GM23248 (cell line): ENCODE measurements at regions not wholly inside any gene's neighbourhood (a gene's known extent, or its start where the extent isn't known, plus 50 kb on each side); places are given as distances from the start of the nearest gene placed in this dataset.

Experiments used
- DNase-seq: peaks from one replicate; pipeline ENCODE4 v3.0.0-alpha.2; 2015
- H2AFZ ChIP-seq: fragments of 200-600 bp; sonication (generic); 2 replicates; pipeline ENCODE4 v1.6.1; 2016; ENCODE audit warnings: antibody characterized with exemption
- H3F3A ChIP-seq: fragments of 200-600 bp; sonication (generic); 2 replicates; pipeline ENCODE4 v1.6.1; 2016; ENCODE audit warnings: mild to moderate bottlenecking, antibody characterized with exemption, mixed run types; ENCODE audit not compliant: insufficient read depth
- H3K27ac ChIP-seq: fragments of 200-600 bp; sonication (generic); 2 replicates; pipeline ENCODE4 v1.5.1; 2016; ENCODE audit warnings: mild to moderate bottlenecking
- H3K27me3 ChIP-seq: fragments of 200-600 bp; sonication (generic); replicated peaks from 2 replicates; pipeline ENCODE4 v1.6.1; 2016; ENCODE audit warnings: mild to moderate bottlenecking; ENCODE audit not compliant: insufficient read depth
- H3K36me3 ChIP-seq: fragments of 200-600 bp; sonication (generic); 2 replicates; pipeline ENCODE4 v1.6.1; 2016; ENCODE audit warnings: low read depth, mild to moderate bottlenecking
- H3K4me1 ChIP-seq: fragments of 200-600 bp; sonication (generic); 2 replicates; pipeline ENCODE4 v1.6.1; 2016; ENCODE audit warnings: mild to moderate bottlenecking; ENCODE audit not compliant: insufficient read depth
- H3K4me2 ChIP-seq: fragments of 200-600 bp; sonication (generic); one replicate; pipeline ENCODE4 v1.6.1; 2016; ENCODE audit warnings: mild to moderate bottlenecking; ENCODE audit not compliant: unreplicated experiment
- H3K4me3 ChIP-seq: fragments of 200-600 bp; sonication (generic); 2 replicates; pipeline ENCODE4 v1.5.1; 2016; ENCODE audit warnings: mild to moderate bottlenecking
- H3K79me2 ChIP-seq: fragments of 200-600 bp; sonication (generic); 2 replicates; pipeline ENCODE4 v1.6.1; 2016; ENCODE audit warnings: mild to moderate bottlenecking; ENCODE audit not compliant: insufficient read depth
- H3K9ac ChIP-seq: fragments of 200-600 bp; sonication (generic); 2 replicates; pipeline ENCODE4 v1.6.1; 2016; ENCODE audit warnings: mild to moderate bottlenecking
- H3K9me2 ChIP-seq: fragments of 200-600 bp; sonication (generic); 2 replicates; pipeline ENCODE4 v1.6.1; 2016; ENCODE audit warnings: mixed run types, mild to moderate bottlenecking, moderate library complexity; ENCODE audit not compliant: insufficient read depth
- H3K9me3 ChIP-seq: fragments of 200-600 bp; sonication (generic); one replicate; pipeline ENCODE4 v1.6.1; 2017; ENCODE audit warnings: low read depth
- H4K20me1 ChIP-seq: fragments of 200-600 bp; sonication (generic); 2 replicates; pipeline ENCODE4 v1.6.0; 2016; ENCODE audit not compliant: insufficient read depth
- EZH2 ChIP-seq: fragments of 200-600 bp; sonication (generic); IDR thresholded peaks from 2 replicates; pipeline ENCODE4 v1.6.1; 2018; ENCODE audit warnings: antibody characterized with exemption, mild to moderate bottlenecking; ENCODE audit not compliant: insufficient read depth, poor library complexity, severe bottlenecking
- EZH2phosphoT487 ChIP-seq: fragments of 200-600 bp; sonication (generic); IDR thresholded peaks from 2 replicates; pipeline ENCODE4 v1.6.1; 2018; ENCODE audit warnings: antibody characterized with exemption, moderate library complexity, mild to moderate bottlenecking, low read depth; ENCODE audit not compliant: insufficient read depth
- WGBS, 2 experiments: methylation state at CpG; one replicate each; pipeline ENCODE4 v1.1.6; 2015 to 2017; ENCODE audit warnings: low lambda C conversion rate in 2 of 2, low coverage in 1 of 2; ENCODE audit errors: missing lambda C conversion rate in 2 of 2; 5-methylcytosine and 5-hydroxymethylcytosine counted together
- in situ Hi-C: fragments of 300-500 bp; cut with MboI; formaldehyde crosslinking; loops from 2 replicates; pipeline ENCODE4 v1.15.0; 2020

GRCh38 chr17:77503293-77503655 lies 362.5 kb downstream of the SEC14L1 start:
- in situ Hi-C loops = no loop called here
- Histone ChIP-seq H3K9ac (no peak overlapping the region), H3K9me3 (no peaks in the 10 kb centered on the region), H4K20me1 (no peaks in the 10 kb centered on the region), H3K4me3 (no peak overlapping the region), H3K79me2 (no peaks in the 10 kb centered on the region), H3F3A (peaks cover 16% of the 10 kb centered on the region), H3K9me2 (no peaks in the 10 kb centered on the region), H2AFZ (no peak overlapping the region), H3K36me3 (peaks cover 4% of the 10 kb centered on the region; the same call in 1 of the 2 replicates), H3K27ac (no peak overlapping the region), H3K27me3 (no peaks in the 10 kb centered on the region), H3K4me2 (no peak overlapping the region), H3K4me1 (no peaks in the 10 kb centered on the region)
- TF ChIP-seq EZH2phosphoT487 (no peak), EZH2 (no peak)
- no peak for DNase-seq
- 92 to 96% methylated on average over 7 of the region's 7 CpGs for WGBS, 2 experiments

- TF ChIP-seq EZH2phosphoT487 = no peak
- no peak for TF ChIP-seq EZH2
Measured at GRCh38 chr17:77503916-77504651, 363.3 kb downstream of the SEC14L1 start.

GRCh38 chr17:77504652-77505155 lies 363.9 kb downstream of the SEC14L1 start:
- Histone ChIP-seq H3K9ac (no peak overlapping the region), H3K9me2 (peaks cover 6% of the 10 kb centered on the region; the same call in 1 of the 2 replicates), H3K36me3 (peaks cover 4% of the 10 kb centered on the region; the same call in 1 of the 2 replicates), H3K27ac (no peak overlapping the region), H3K9me3 (no peaks in the 10 kb centered on the region), H3K4me2 (no peak overlapping the region), H4K20me1 (no peaks in the 10 kb centered on the region), H3K4me1 (no peaks in the 10 kb centered on the region), H2AFZ (no peak overlapping the region), H3K4me3 (no peak overlapping the region), H3K79me2 (no peaks in the 10 kb centered on the region), H3F3A (peaks cover 16% of the 10 kb centered on the region), H3K27me3 (no peaks in the 10 kb centered on the region)
- TF ChIP-seq EZH2 (no peak), EZH2phosphoT487 (no peak)
- 49 to 50% methylated on average over 9 of the region's 9 CpGs for WGBS, 2 experiments
- no peak for DNase-seq
- in situ Hi-C loops = no loop called here

More at GRCh38 chr17:77503916-77504651, 363.3 kb downstream of the SEC14L1 start:
- Histone ChIP-seq H3K27ac (no peak overlapping the region), H3F3A (peaks cover 16% of the 10 kb centered on the region), H3K4me2 (no peak overlapping the region), H3K9me3 (no peaks in the 10 kb centered on the region), H3K4me3 (no peak overlapping the region), H3K9ac (no peak overlapping the region), H3K4me1 (no peaks in the 10 kb centered on the region), H3K27me3 (no peaks in the 10 kb centered on the region), H4K20me1 (no peaks in the 10 kb centered on the region), H3K9me2 (no peaks in the 10 kb centered on the region), H3K79me2 (no peaks in the 10 kb centered on the region), H3K36me3 (peaks cover 4% of the 10 kb centered on the region; the same call in 1 of the 2 replicates), H2AFZ (no peak overlapping the region)
- no peak for DNase-seq
- 78% methylated on average over 16 to 18 of the region's 18 CpGs for WGBS, 2 experiments
- in situ Hi-C loops = no loop called here

- Histone ChIP-seq H3K4me1 (no peaks in the 10 kb centered on the region), H3K9me3 (no peaks in the 10 kb centered on the region), H3K36me3 (peaks cover 4% of the 10 kb centered on the region; the same call in 1 of the 2 replicates), H3K4me2 (no peak overlapping the region), H3K9me2 (peaks cover 7% of the 10 kb centered on the region; the same call in 1 of the 2 replicates), H2AFZ (no peak overlapping the region), H3K27ac (no peak overlapping the region), H3K79me2 (no peaks in the 10 kb centered on the region), H4K20me1 (no peaks in the 10 kb centered on the region), H3K4me3 (no peak overlapping the region), H3K9ac (no peak overlapping the region), H3K27me3 (no peaks in the 10 kb centered on the region), H3F3A (peaks cover 16% of the 10 kb centered on the region)
- in situ Hi-C loops = no loop called here
- DNase-seq = no peak
- WGBS, 2 experiments = 82 to 85% methylated on average over 12 of the region's 12 CpGs
- TF ChIP-seq EZH2 (no peak), EZH2phosphoT487 (no peak)
Measured at GRCh38 chr17:77505181-77505639, 364.4 kb downstream of the SEC14L1 start.
